ENCODE measurements at regions not wholly inside any gene's neighbourhood (a gene's known extent, or its start where the extent isn't known, plus 50 kb on each side); places are given as distances from the start of the nearest gene placed in this dataset.

- TF ChIP-seq POLR2A (IDR thresholded peaks at IDR 0.05) (no peak), CTCF (IDR thresholded peaks at IDR 0.05) (no peak), POLR2AphosphoS5 (IDR thresholded peaks at IDR 0.05) (no peak)
Measured at GRCh38 chr11:98600786-98601773, 419.7 kb upstream of the CNTN5 start.
